ENCODE measurements at regions not wholly inside any gene's neighbourhood (a gene's known extent, or its start where the extent isn't known, plus 50 kb on each side); places are given as distances from the start of the nearest gene placed in this dataset.
"Not testable (repeated sequence)": the region's sequence is repeated elsewhere in the genome, so short reads cannot be mapped to it uniquely, and the experiment has no call there.

- intact Hi-C loops (cut with DNase I) = no loop called here
- no peak for ATAC-seq (ENCODE audit: poor library complexity)
Observed at GRCh38 chr9:135297456-135298075, 182.0 kb upstream of the PPP1R26 start.

DNA sequence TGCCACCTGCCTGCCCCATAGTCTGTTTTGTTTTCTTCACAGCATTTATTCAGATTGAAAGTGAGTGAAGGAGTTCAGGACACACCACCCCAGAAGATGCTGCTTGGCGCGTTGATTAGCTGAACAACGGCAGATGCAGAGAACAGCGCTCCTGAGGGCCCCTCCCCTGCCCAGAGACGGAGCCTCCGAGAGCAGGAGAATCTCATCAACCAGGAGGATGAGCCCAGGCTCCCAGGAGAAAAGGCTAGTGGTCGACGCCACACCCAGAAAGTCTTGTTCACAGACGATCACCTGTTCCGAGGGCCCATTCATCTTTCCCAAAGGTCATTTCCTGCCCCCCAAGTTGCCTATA, 180.4 kb upstream of the PPP1R26 start:
- intact Hi-C loops (cut with DNase I) = no loop called here
- no peak for DNase-seq
- no peak for ATAC-seq (ENCODE audit: poor library complexity)

More at GRCh38 chr9:135297456-135298075, 182.0 kb upstream of the PPP1R26 start:
- no peak for DNase-seq

DNA sequence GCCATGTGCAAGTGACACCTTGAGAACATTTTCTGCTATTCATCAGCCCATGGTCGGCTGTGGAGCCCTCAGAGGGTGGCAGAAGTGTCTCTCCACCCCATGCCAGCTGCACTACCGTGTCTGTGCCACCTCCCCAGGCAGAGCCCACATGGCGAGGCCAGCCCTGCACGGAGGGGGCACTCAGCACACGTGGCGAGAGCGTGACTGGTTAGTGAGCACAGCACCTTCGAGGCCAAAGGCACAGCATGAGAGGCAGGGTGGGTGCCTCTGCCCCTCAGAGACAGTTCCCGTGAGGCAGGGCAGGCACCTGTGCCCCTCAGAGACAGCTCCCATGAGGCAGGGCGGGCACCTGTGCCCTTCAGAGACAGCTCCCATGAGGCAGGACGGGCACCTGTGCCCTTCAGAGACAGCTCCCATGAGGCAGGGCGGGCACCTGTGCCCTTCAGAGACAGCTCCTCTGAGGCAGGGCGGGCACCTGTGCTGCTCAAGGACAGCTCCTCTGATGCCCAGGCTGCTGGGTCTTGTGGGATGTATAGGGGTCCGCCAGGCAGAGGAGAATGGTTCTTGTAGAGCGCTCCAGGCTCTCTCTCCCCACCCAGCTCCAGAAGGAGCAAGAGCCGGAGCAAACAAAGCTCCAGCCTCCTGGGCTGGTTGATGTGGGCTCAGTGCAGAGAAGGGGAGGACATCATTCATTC, 179.8 kb upstream of the PPP1R26 start:
- intact Hi-C loops (cut with DNase I) = no loop called here
- ATAC-seq (ENCODE audit: poor library complexity) (no peak), DNase-seq (no peak)

GRCh38 chr9:135300346-135301141, 179.0 kb upstream of the PPP1R26 start:
- no peak for DNase-seq
- intact Hi-C loops (cut with DNase I) = no loop called here
- ATAC-seq (ENCODE audit: poor library complexity) = no peak

DNA sequence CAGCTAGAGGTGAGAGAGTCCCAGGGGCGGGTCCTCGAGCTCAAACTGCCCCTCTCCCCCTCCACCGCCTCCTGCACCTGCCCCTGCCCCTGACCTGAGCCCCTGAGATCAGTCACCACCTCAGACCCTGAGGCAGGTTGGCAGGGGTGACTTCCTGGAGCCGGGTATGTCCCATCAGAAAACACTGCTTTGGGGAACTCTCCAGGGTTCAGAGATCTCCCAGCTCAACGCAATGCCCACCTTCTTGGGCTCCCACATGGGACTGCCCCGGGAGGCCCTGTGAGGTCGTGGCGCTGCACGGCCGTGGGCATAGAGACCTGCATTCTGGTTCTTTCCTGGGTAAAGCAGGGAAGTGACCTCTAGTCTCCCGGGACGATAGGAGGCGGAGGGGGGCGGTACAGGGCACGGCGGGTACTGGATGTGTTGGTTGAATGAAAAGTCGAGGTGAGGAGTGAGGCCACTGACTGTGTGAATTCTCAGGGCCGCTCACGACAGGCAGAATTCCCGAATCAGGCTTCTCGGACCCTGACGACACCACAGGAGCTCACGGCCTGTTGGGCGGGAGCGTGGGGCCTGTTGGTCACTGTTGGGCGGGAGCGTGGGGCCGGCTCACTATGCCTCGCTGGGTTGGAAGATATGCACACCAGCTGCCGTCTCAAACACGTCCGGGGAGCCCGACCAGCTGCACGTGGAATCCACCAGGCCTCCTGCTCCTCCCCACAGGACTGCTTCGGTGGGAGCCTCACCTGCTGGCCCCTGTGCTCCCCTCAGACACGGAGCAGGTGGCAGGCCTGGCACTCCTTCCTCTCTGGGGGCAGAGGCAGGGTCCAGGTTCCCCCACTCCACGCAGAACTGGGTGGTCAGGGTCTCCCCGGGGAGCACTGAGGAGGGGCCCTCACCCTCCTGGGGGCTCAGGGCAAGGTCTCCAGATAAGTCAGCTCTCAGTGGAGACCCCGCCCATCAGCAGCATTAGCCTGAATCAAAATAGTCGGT, 178.0 kb upstream of the PPP1R26 start:
- intact Hi-C loops (cut with DNase I) = no loop called here
- ATAC-seq (ENCODE audit: poor library complexity) = no peak
- no peak for DNase-seq

- DNase-seq = no peak
- intact Hi-C loops (cut with DNase I) = no loop called here
- no peak for ATAC-seq (ENCODE audit: poor library complexity)
Observed at GRCh38 chr9:135302329-135303279, 177.0 kb upstream of the PPP1R26 start.

DNA sequence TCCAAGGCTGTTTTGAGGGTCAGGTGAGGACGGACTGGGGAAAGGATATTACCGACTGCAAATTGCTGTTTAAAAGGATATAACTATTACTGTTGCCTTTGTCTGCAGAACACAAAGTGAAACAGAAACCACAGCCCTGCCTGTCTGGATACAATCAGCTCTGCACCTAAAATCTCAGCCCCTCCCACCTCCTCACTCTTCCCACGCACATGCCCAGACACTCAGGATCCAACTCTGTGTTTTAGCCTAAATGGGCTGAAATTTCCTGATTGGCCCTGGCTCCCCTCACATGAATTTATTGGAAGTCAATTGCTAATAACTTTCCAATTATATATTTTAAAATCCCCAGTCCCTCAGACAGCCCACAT, 176.3 kb upstream of the PPP1R26 start:
- DNase-seq (no peak), ATAC-seq (ENCODE audit: poor library complexity) (no peak)
- intact Hi-C loops (cut with DNase I) = no loop called here

DNA sequence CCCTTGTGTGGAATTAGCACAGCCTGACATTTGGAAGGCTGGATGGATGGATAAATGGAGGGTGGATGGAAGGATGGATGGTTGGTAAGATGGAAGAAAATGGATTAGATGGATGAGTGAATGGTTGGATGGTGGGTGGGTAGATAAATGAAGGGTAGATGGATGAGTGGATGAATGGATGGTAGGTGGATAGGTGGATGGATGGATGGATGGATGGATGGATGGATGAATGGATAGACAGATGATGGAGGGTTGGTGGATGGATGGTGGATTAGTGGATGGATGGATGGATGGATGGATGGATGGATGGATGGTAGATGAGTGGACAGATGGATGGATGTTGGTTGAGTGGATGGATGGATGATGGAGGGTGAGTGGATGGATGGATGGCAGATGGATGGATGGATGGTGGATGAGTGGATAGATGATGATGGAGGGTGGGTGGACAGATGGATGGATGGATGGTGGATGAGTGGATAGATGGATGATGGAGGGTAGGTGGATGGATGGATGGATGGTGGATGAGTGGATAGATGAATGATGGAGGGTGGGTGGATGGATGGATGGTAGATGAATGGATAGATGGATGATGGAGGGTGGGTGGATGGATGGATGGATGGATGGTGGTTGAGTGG, 175.6 kb upstream of the PPP1R26 start:
- no peak for ATAC-seq (ENCODE audit: poor library complexity)

GRCh38 chr9:135304886-135305285, 174.7 kb upstream of the PPP1R26 start:
- ATAC-seq (ENCODE audit: poor library complexity) = no peak
- DNase-seq = no peak
- intact Hi-C loops (cut with DNase I) = no loop called here

More for the DNA sequence above, 175.6 kb upstream of the PPP1R26 start:
- no peak for DNase-seq
- intact Hi-C loops (cut with DNase I) = no loop called here

GRCh38 chr9:135305546-135306180, 173.9 kb upstream of the PPP1R26 start:
- no peak for DNase-seq
- no peak for ATAC-seq (ENCODE audit: poor library complexity)
- intact Hi-C loops (cut with DNase I) = no loop called here

DNA sequence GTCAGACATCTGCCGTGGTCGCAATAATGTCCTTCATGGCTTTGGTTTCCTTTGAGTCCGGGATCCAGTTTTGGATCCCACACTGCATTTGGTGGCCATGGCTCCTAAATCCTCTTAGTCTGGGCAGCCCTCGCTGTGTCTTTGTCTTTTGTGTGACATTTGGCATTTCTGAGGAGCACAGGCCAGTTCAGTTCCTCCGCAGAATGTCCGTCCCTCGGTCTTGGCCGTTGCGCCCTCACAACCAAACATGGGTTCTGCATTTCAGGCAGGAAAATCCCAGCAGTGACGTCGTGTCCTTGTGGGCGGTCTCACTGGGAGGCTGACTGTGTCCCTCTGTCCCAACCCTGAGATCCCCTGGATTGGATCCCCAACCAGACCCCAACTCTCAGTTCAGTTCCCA, 172.9 kb upstream of the PPP1R26 start:
- no peak for DNase-seq
- intact Hi-C loops (cut with DNase I) = no loop called here
- no peak for ATAC-seq (ENCODE audit: poor library complexity)

DNA sequence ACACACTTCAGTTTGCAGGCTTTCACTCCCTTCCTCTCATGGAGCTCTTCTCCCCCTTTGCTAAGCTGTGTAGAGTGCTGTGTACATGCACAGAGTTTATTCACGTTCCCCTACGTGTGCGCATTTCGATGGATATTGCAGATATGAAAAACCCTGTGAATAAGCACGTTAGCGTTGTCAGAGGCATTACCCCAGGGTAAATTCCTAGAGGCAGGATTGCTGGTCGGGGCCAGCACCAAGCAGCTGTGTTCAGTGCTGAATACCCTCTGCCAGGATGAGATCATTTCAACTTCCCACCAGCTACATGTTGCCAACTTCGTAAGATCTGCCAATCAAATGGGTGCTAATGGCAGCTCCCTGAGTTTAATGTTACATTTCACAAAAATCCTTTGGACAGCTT, 172.3 kb upstream of the PPP1R26 start:
- intact Hi-C loops (cut with DNase I) = no loop called here
- ATAC-seq (ENCODE audit: poor library complexity) (no peak), DNase-seq (no peak)

GRCh38 chr9:135307919-135308318, 171.7 kb upstream of the PPP1R26 start:
- ATAC-seq (ENCODE audit: poor library complexity); intact Hi-C loops (cut with DNase I); DNase-seq: not testable (repeated sequence)

DNA sequence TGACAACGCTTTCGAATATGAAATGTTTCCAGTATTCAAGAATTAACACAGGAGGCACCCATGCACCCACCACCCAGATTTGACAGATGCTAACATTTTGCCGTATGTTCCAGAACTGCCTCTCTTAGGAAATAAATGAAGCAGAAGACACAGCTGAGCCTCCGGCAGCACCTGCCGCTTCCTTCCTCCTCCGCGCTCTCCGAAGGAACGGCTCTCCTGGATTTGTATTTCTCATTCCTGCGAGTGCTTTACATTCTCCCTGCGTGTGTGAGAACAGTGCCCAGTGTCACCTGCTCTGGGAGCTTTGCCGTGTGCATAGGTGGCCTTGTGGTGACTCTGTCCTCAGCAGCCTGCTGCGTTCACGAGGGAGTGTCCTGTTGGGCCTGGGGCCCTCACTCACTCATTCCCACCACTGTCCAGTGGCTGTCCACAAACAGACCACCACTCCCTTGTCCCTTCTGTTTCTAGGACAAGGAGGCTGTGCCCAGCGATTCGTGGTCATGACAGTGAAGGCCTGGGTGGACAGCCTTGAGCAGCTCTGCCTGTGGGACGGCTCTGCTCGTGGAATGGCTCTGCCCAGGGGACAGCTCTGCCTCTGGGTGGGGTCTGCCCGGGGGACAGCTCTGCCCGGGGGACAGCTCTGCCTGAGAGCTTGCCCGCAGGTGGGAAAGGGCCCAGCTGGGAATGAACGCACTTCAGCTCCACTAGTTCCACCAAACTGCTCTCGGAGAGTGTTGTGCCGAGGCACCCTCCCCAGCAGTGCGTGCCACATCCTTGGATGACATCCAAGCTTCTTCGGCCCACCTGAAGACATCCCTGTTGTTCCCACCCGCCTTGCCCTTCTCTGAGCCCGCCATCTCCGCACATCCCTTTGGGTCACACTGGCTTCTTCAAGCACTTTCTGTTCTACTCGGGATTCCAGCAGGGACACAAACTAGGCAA, 170.5 kb upstream of the PPP1R26 start:
- intact Hi-C loops (cut with DNase I) = no loop called here
- ATAC-seq (ENCODE audit: poor library complexity) = no peak

DNA sequence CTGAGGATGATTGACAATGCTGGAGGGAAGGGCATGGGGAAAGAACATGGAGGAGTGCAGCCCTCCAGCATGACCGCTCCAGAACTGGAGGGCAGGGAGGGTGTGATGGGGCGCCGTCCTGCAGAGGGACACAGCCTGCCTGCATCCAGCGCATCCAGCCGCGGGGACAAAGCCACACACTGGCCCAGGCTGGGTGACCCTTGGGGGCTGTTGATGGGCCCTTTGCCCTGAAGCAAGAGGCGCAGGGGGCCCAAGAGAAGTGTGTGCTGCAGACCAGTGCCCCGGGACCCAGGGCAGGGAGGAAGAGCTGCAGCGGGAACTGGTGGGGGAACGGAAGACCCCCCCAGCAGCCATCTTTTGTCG, 169.8 kb upstream of the PPP1R26 start:
- ATAC-seq (ENCODE audit: poor library complexity) = no peak
- DNase-seq = no peak
- intact Hi-C loops (cut with DNase I) = no loop called here

More for the DNA sequence above, 170.5 kb upstream of the PPP1R26 start:
- no peak for DNase-seq

GRCh38 chr9:135310134-135310533, 169.4 kb upstream of the PPP1R26 start:
- no peak for ATAC-seq (ENCODE audit: poor library complexity)
- no peak for DNase-seq
- intact Hi-C loops (cut with DNase I) = no loop called here

Measured in Right ventricle myocardium superior (tissue), 1 donor.